Transverse colon (tissue), 3 donors: ENCODE measurements at regions not wholly inside any gene's neighbourhood (a gene's known extent, or its start where the extent isn't known, plus 50 kb on each side); places are given as distances from the start of the nearest gene placed in this dataset.

ENCODE experiments used
- CTCF ChIP-seq, 5 experiments: fragments of 200-600 bp in 3 of 5; fragments of 450-650 bp in 2 of 5; sonication (generic) in 3 of 5; IDR thresholded peaks; 1 replicate in 2 of 5; 2 replicates in 3 of 5; pipeline ENCODE4 v1.5.1; 2016 to 2017; ENCODE audit warnings: antibody characterized with exemption in 5 of 5, inconsistent platforms in 3 of 5, mild to moderate bottlenecking in 2 of 5, moderate library complexity in 1 of 5
- EP300 ChIP-seq: sonication (generic); formaldehyde crosslinking; IDR thresholded peaks from one replicate; pipeline ENCODE4 v1.6.1; 2017; ENCODE audit warnings: antibody characterized with exemption, low read depth
- POLR2A ChIP-seq: fragments of 450-650 bp; IDR thresholded peaks from one replicate; pipeline ENCODE4 v1.6.1; 2016; ENCODE audit warnings: antibody characterized with exemption, mild to moderate bottlenecking, moderate library complexity

DNA sequence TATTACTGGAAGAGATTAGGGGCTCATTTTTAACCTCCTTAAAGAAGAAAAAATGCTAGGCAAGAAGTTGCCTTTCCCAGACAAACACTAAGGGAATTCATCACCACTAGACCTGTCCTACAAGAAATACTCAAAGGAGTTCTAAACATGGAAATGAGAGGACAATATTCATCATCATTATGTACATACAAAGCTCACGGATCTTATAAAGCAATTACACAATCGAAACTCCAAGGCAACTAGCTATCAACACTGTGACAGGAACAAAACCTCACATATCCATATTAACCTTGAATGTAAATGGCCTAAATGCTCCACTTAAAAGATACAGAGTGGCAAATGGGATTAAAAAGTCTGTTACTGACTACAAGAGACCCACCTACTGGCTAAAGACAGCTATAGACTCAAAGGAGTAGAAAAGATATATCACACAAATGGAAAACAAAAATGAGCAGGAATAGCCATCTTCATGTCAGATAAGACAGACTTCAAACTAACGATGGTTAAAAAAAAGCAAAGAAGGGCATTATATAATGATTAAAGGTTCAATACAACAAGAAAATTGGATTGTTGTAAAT lies 246.6 kb downstream of the ADRA2A start:
- TF ChIP-seq CTCF (IDR thresholded peaks at IDR 0.05) (peak in 1 of 5 experiments; percentile 5), EP300 (no peak), POLR2A (no peak)
